H1 (cell line): ENCODE measurements at regions not wholly inside any gene's neighbourhood (a gene's known extent, or its start where the extent isn't known, plus 50 kb on each side); places are given as distances from the start of the nearest gene placed in this dataset.

Experiments used
- CBX5 ChIP-seq: fragments of 300-800, 300-1000 bp; sonication (generic); IDR thresholded peaks from 2 replicates; pipeline ENCODE4 v1.7.1; 2016; ENCODE audit warnings: antibody characterized with exemption, low read length, low read depth
- FOSL1 ChIP-seq: IDR thresholded peaks from 2 replicates; pipeline ENCODE4 v1.6.1; 2011; ENCODE audit warnings: mild to moderate bottlenecking, low read depth, low read length, moderate library complexity; ENCODE audit not compliant: insufficient read depth
- HDAC2 ChIP-seq, 2 experiments: fragments of 300-600 bp in 1 of 2; sonication (generic) in 1 of 2; IDR thresholded peaks; 2 replicates each; pipeline ENCODE4 v1.6.1; 2011 to 2012; ENCODE audit warnings: low read depth in 2 of 2, low read length in 2 of 2, mild to moderate bottlenecking in 2 of 2, moderate library complexity in 2 of 2, borderline replicate concordance in 1 of 2, inconsistent platforms in 1 of 2
- SIX5 ChIP-seq: IDR thresholded peaks from 2 replicates; pipeline ENCODE4 v1.6.1; 2011; ENCODE audit warnings: mild to moderate bottlenecking, low read depth, low read length
- ZNF274 ChIP-seq: IDR thresholded peaks from 2 replicates; pipeline ENCODE4 v1.7.0; 2012; ENCODE audit warnings: low read length, borderline replicate concordance; ENCODE audit errors: extremely low read depth

- TF ChIP-seq FOSL1: no peak
- no peak for TF ChIP-seq CBX5
- no peak for TF ChIP-seq HDAC2 (IDR thresholded peaks at IDR 0.05; ENCODE audit: borderline replicate concordance in 1 of 2, low read depth in 2 of 2, low read length in 2 of 2)
- TF ChIP-seq ZNF274: no peak
- TF ChIP-seq SIX5: no peak
Measured at GRCh38 chr1:183721041-183721440, 67.9 kb upstream of the APOBEC4 start (continued).
